GM04503 (cell line): ENCODE measurements at regions not wholly inside any gene's neighbourhood (a gene's known extent, or its start where the extent isn't known, plus 50 kb on each side); places are given as distances from the start of the nearest gene placed in this dataset.

Experiments used
- DNase-seq: peaks from one replicate; pipeline ENCODE4 v3.0.0-alpha.2; 2012; ENCODE audit warnings: low read depth

- DNase-seq: no peak
Measured at GRCh38 chr13:65034266-65034665, 2195.9 kb downstream of the PCDH9 start.

DNA sequence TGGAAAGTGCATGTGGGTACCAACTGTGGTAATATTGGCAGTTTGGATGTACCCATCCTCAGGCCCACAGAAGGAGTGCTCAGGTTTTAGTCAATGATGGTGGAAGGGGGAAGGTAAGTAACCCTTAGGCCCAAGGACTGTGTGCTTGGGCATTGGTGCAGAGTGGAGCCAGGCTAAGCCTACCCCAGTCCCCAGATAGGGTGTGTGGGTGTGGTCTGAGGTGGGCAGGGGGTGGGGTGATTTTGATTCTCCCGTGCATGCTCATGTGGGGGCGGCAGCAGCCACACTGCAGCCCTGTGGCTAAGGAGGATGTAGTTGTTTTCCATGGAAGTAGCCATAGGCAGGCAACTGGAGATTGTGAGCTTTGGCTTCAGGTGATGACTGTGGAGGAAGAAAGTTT is 2197.3 kb downstream of the PCDH9 start:
- DNase-seq: no peak

- DNase-seq: no peak
Measured at GRCh38 chr13:65028101-65028500, 2202.0 kb downstream of the PCDH9 start.

GRCh38 chr13:65026505-65026904 is 2203.6 kb downstream of the PCDH9 start:
- DNase-seq: no peak

DNA sequence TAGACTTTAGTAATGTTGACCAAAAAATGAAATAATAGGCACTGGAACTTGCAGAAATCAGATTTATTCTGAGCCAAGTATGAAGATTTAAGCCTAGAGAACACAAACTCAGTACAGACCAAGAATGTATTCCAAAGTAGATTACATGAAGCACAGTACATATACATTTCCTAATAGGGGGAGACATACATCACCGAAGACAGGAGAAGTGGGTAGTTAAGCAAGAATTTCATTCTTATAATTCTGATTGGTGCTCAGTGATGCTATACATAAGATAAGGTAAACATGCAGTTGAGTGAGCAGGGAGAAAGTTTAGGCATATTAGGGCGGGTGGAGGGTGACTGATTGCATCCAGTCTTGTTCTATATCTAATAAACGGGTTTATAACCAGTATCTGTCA is 2218.8 kb downstream of the PCDH9 start:
- no peak for DNase-seq

DNA sequence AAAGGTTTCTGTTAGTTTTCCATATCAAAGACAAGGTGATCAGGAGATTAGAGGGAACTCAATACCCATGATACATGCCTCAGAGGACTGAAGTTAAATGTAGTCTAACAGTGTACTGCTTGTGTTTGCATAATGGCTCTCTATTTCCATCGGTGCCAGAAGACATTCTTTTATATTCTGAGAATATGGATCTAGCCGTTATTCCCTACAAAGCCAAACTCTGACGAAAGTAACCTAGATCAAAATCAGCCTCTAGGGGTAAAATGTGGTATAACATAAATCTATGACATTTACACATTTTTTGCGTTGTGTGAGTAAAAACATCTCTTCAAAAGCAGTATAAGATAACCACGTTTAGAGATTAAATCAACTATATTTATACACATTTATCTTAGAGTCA is 2232.7 kb downstream of the PCDH9 start:
- DNase-seq: no peak

- DNase-seq: no peak
Measured at GRCh38 chr13:64993514-64994164, 2236.5 kb downstream of the PCDH9 start.

DNA sequence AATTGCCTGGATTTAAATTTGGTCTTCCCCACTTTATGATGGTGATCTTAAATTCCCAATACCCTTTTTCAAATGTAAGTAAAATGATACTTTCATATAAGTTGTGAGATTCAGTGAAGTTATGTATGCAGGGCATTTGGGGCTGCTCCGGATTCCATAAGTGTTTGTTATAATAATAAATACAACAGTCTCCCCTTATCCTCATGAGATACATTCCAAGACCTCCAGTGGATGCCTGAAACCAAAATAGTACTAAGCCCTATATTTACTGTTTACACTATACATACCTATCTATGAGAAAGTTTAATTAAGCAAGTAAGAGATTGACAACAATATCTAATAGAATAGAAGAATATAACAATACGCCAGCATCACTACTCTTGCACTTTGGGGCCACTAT is 2237.8 kb downstream of the PCDH9 start:
- no peak for DNase-seq

DNA sequence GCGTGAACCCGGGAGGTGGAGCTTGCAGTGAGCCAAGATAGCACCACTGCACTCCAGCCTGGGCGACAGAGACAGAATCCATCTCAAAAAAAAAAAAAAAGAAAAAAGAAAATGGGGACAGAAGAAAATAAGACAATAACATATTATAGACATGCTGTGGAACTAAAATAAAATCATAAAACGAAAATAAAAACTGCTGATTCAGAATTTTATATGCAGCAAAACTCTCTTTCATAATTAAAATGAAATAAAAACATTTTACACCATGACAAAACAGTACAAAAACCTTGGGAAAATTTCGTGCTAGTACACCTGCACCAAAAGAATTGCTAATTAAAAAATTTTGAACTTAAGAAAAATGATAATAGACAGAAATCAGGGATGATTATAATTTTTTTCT is 2245.1 kb downstream of the PCDH9 start:
- no peak for DNase-seq

DNA sequence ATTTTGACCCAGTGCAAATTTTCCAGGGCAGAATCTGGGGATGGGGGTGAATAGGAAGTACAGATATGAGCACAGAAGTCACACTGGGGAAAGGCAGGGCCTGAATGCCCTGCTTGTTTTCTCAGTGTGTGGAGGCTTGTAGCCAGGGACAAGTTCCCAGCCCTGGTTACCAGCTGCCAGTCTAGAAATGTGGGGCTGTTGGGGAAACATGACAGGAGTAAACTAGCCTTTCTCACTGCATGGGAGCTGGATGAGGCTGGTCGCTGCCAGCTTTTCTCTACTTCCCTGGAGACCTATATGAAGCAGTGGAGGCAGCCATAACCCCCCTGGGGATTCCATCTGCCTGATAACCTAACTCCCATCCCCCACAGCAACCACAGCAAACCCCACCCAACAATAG is 2267.7 kb downstream of the PCDH9 start:
- DNase-seq: no peak

DNA sequence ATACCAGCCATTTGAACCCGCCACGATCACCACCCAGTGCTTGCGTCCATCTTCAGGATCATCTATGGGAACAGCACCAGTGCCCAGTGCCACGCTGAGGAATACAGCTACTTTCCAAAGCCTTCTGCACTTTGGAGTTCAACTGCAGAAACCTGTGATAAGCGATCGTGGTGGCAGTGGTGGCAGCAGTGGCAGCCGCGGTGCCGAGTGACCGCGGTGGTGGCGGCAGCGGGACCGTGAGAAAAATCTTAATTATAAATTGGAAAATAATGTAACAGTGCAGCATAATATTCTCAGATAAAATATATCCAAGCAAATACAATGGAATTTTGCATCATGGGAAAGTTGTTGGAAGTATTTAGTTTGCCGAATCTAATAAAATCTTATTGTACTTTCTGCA is 2270.9 kb downstream of the PCDH9 start:
- DNase-seq: no peak

DNA sequence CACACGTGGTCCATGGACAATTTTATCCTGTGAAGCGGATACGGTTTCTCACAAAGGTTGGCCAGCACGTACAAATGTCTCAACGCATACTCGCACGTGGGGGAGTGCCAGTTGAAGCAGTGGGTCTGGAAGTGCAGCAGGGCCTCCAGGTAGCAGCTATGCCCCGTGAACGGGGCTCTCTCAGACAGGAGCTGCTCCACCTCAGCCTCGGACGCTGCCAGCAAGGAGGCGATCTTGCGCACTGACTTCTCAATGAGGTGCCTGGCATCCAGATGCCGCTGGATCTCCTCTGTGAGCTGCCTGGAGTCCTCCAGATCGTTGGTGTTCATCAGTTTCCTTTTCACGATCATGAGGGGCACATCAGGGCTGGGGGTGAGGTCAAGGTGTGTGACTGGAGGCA is 2272.0 kb downstream of the PCDH9 start:
- no peak for DNase-seq

GRCh38 chr13:64938660-64939059 is 2291.5 kb downstream of the PCDH9 start:
- DNase-seq: no peak

- no peak for DNase-seq
Measured at GRCh38 chr13:64937302-64937701, 2292.8 kb downstream of the PCDH9 start.

DNA sequence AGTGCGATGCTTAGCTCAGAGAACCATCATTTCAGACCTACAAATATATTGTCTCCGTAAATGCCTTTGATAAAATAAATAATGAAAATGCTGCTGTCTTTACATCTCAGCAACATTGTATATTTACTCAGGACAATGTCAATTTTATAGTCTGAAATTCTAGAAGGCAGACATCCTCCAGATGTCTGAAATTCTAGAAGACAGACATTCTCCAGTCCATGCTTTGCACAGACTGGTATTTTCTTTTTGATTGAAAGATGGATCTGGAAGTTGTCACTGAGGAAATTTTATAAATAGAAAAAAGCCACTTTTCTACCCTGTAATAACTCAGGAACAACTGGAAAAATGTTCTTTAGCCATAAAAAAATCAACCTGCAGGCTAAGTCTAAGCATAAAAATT is 2293.3 kb downstream of the PCDH9 start:
- DNase-seq: no peak

- DNase-seq: no peak
Measured at GRCh38 chr13:64935441-64935840, 2294.7 kb downstream of the PCDH9 start.

- no peak for DNase-seq
Measured at GRCh38 chr13:64934569-64935362, 2295.4 kb downstream of the PCDH9 start.

- DNase-seq: no peak
Measured at GRCh38 chr13:64930636-64931035, 2299.5 kb downstream of the PCDH9 start.

- DNase-seq: peak; percentile 20
Measured at GRCh38 chr13:64928696-64929499, 2301.2 kb downstream of the PCDH9 start.

- DNase-seq: no peak
Measured at GRCh38 chr13:64925727-64926126, 2304.4 kb downstream of the PCDH9 start.

DNA sequence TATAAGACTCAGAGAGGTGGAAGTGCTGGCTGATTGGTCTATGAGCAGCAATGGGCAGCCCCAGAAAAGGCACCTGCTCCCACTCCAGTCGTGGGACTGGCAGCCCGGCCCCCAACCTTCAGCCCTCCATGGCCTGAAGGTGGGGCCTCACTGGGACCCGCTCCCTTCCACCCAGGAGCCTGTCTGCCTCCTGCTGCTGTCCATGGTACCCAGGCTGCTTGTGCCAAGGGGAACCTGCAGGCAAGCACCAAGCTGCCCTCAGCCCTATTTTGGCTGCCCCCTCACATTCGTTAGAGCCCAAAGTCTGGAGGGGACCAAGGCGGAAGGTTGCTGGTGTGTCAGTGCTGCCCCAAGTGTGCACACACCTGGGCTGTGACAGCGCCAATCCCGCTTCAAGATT is 2304.9 kb downstream of the PCDH9 start:
- DNase-seq: no peak

GRCh38 chr13:64924401-64924800 is 2305.7 kb downstream of the PCDH9 start:
- DNase-seq: no peak

GRCh38 chr13:64917566-64917965 is 2312.6 kb downstream of the PCDH9 start:
- DNase-seq: no peak
